ENCODE measurements at regions not wholly inside any gene's neighbourhood (a gene's known extent, or its start where the extent isn't known, plus 50 kb on each side); places are given as distances from the start of the nearest gene placed in this dataset.
"Not testable (repeated sequence)": the region's sequence is repeated elsewhere in the genome, so short reads cannot be mapped to it uniquely, and the experiment has no call there.

GRCh38 chr16:88188171-88188895 lies 194.4 kb upstream of the ZNF469 start:
- not testable (repeated sequence) for DNase-seq

GRCh38 chr16:88190592-88191095 lies 192.1 kb upstream of the ZNF469 start:
- not testable (repeated sequence) for DNase-seq

- not testable (repeated sequence) for DNase-seq
Observed at GRCh38 chr16:88191168-88191567, 191.6 kb upstream of the ZNF469 start.

GRCh38 chr16:88192601-88193000 lies 190.2 kb upstream of the ZNF469 start:
- no peak for DNase-seq

GRCh38 chr16:88193706-88194396 lies 188.9 kb upstream of the ZNF469 start:
- peak; percentile 8 for DNase-seq

- no peak for DNase-seq
Observed at GRCh38 chr16:88194397-88195268, 188.1 kb upstream of the ZNF469 start.

GRCh38 chr16:88195269-88195705 lies 187.5 kb upstream of the ZNF469 start:
- DNase-seq = no peak

- no peak for DNase-seq
Observed at GRCh38 chr16:88195911-88196465, 186.8 kb upstream of the ZNF469 start.

GRCh38 chr16:88196471-88197400 lies 186.0 kb upstream of the ZNF469 start:
- no peak for DNase-seq

GRCh38 chr16:88197481-88198456 lies 185.0 kb upstream of the ZNF469 start:
- no peak for DNase-seq

- not testable (repeated sequence) for DNase-seq
Observed at GRCh38 chr16:88198457-88199295, 184.1 kb upstream of the ZNF469 start.

- not testable (repeated sequence) for DNase-seq
Observed at GRCh38 chr16:88199296-88200153, 183.2 kb upstream of the ZNF469 start.

GRCh38 chr16:88200154-88200895 lies 182.4 kb upstream of the ZNF469 start:
- DNase-seq = not testable (repeated sequence)

GRCh38 chr16:88200896-88201185 lies 181.9 kb upstream of the ZNF469 start:
- no peak for DNase-seq

GRCh38 chr16:88201611-88202010 lies 181.1 kb upstream of the ZNF469 start:
- DNase-seq = not testable (repeated sequence)

GRCh38 chr16:88202207-88202745 lies 180.5 kb upstream of the ZNF469 start:
- DNase-seq = no peak

GRCh38 chr16:88202856-88203681 lies 179.7 kb upstream of the ZNF469 start:
- DNase-seq = not testable (repeated sequence)
